IMR-90 (cell line): ENCODE measurements at regions not wholly inside any gene's neighbourhood (a gene's known extent, or its start where the extent isn't known, plus 50 kb on each side); places are given as distances from the start of the nearest gene placed in this dataset.

Experiments
- ATAC-seq: fragments of 200-7000 bp; cut with Tn5 transposase; 2 replicates; pipeline ENCODE4 v1.9.1; 2020; ENCODE audit warnings: low read depth, mild to moderate bottlenecking, moderate library complexity
- BruUV-seq: library from RNA; stranded (reverse); fragments of 400-500 nt; replicated peaks from 2 replicates; lab custom pipeline; 2021; lab: Mats Ljungman, UMichigan
- CTCF ChIA-PET: fragments of 300-600 bp; formaldehyde crosslinking; extraction: SDS; loops from one replicate; lab custom pipeline; 2021; ENCODE audit warnings: antibody characterized with exemption; lab: Yijun Ruan, JAX
- POLR2A ChIA-PET: fragments of 300-600 bp; sonication (Branson Sonifier 250); formaldehyde crosslinking; loops from one replicate; lab custom pipeline; 2022; ENCODE audit warnings: antibody characterized with exemption; ENCODE audit not compliant: unreplicated experiment; lab: Charles Lee
- DNase-seq: peaks from one replicate; pipeline ENCODE4 v3.0.0; 2013
- H2AFZ ChIP-seq: replicated peaks from 2 replicates; pipeline ENCODE3; 2013; ENCODE audit warnings: low read length, mild to moderate bottlenecking; ENCODE audit not compliant: poor library complexity
- H2AK5ac ChIP-seq: 2 replicates; pipeline ENCODE4 v1.6.1; 2013; ENCODE audit warnings: low read depth, low read length, inconsistent platforms
- H2AK9ac ChIP-seq: replicated peaks from 2 replicates; pipeline ENCODE3; 2013; ENCODE audit warnings: mild to moderate bottlenecking, low read depth, low read length, moderate library complexity; ENCODE audit not compliant: poor library complexity
- H2BK120ac ChIP-seq: 2 replicates; pipeline ENCODE4 v1.6.1; 2013; ENCODE audit warnings: low read depth, low read length, inconsistent platforms
- H2BK15ac ChIP-seq: 3 replicates; pipeline ENCODE4 v1.6.1; 2013; ENCODE audit warnings: low read depth, low read length, inconsistent platforms
- H2BK20ac ChIP-seq: 2 replicates; pipeline ENCODE4 v1.6.1; 2013; ENCODE audit warnings: low read depth, mild to moderate bottlenecking, inconsistent platforms, low read length, moderate library complexity
- H2BK5ac ChIP-seq: 2 replicates; pipeline ENCODE4 v1.6.1; 2013; ENCODE audit warnings: mild to moderate bottlenecking, low read depth, low read length, inconsistent platforms; ENCODE audit not compliant: poor library complexity, severe bottlenecking
- H3K14ac ChIP-seq: replicated peaks from 2 replicates; pipeline ENCODE4 v1.6.1; 2013; ENCODE audit warnings: low read depth, low read length, inconsistent platforms
- H3K18ac ChIP-seq: 2 replicates; pipeline ENCODE4 v1.6.1; 2013; ENCODE audit warnings: low read depth, low read length, control low read depth
- H3K23ac ChIP-seq: 2 replicates; pipeline ENCODE4 v1.6.1; 2013; ENCODE audit warnings: low read depth, low read length, inconsistent platforms
- H3K27ac ChIP-seq: 2 replicates; pipeline ENCODE4 v1.5.1; 2013; ENCODE audit warnings: mild to moderate bottlenecking, control low read depth, low read length; ENCODE audit not compliant: insufficient read depth
- H3K27me3 ChIP-seq: 2 replicates; pipeline ENCODE4 v1.6.1; 2013; ENCODE audit warnings: low read length; ENCODE audit not compliant: control insufficient read depth, insufficient read depth
- H3K36me3 ChIP-seq: 2 replicates; pipeline ENCODE4 v1.6.1; 2013; ENCODE audit warnings: low read length, mixed read lengths; ENCODE audit not compliant: control insufficient read depth, insufficient read depth
- H3K4ac ChIP-seq: 2 replicates; pipeline ENCODE4 v1.6.1; 2013; ENCODE audit warnings: low read depth, low read length, inconsistent platforms
- H3K4me1 ChIP-seq: 2 replicates; pipeline ENCODE4 v1.6.1; 2013; ENCODE audit warnings: low read length, mixed read lengths; ENCODE audit not compliant: control insufficient read depth, insufficient read depth
- H3K4me2 ChIP-seq: 2 replicates; pipeline ENCODE4 v1.6.1; 2013; ENCODE audit warnings: low read depth, mild to moderate bottlenecking, control low read depth, low read length, moderate library complexity
- H3K4me3 ChIP-seq: 2 replicates; pipeline ENCODE4 v1.5.1; 2013; ENCODE audit warnings: low read depth, mild to moderate bottlenecking, control low read depth, low read length, moderate library complexity; ENCODE audit not compliant: insufficient read depth
- H3K56ac ChIP-seq: 2 replicates; pipeline ENCODE4 v1.6.1; 2013; ENCODE audit warnings: low read length, inconsistent platforms; ENCODE audit not compliant: insufficient read depth; ENCODE audit errors: extremely low read depth
- H3K79me1 ChIP-seq, 2 experiments: 2 replicates each; pipeline ENCODE4 v1.6.1; 2013; ENCODE audit warnings: low read length in 2 of 2, inconsistent platforms in 1 of 2, low read depth in 1 of 2
- H3K9ac ChIP-seq: 2 replicates; pipeline ENCODE4 v1.6.1; 2013; ENCODE audit warnings: low read depth, low read length, control low read depth
- H3K9me1 ChIP-seq: 2 replicates; pipeline ENCODE4 v1.6.1; 2013; ENCODE audit warnings: low read length, inconsistent platforms; ENCODE audit not compliant: insufficient read depth
- H3K9me3 ChIP-seq: 2 replicates; pipeline ENCODE4 v1.6.1; 2013; ENCODE audit warnings: low read length; ENCODE audit not compliant: control insufficient read depth, insufficient read depth
- H4K20me1 ChIP-seq: 2 replicates; pipeline ENCODE4 v1.6.1; 2013; ENCODE audit warnings: low read length, inconsistent platforms; ENCODE audit not compliant: insufficient read depth
- H4K5ac ChIP-seq: 2 replicates; pipeline ENCODE4 v1.6.1; 2013; ENCODE audit warnings: mild to moderate bottlenecking, low read depth, low read length, control low read depth
- H4K8ac ChIP-seq, 2 experiments: 2 replicates each; pipeline ENCODE4 v1.6.1; 2013; ENCODE audit warnings: low read depth in 2 of 2, low read length in 2 of 2, control low read depth in 1 of 2, inconsistent platforms in 1 of 2
- H4K91ac ChIP-seq: 2 replicates; pipeline ENCODE4 v1.6.1; 2013; ENCODE audit warnings: low read depth, low read length, inconsistent platforms; ENCODE audit not compliant: insufficient read depth
- BHLHE40 ChIP-seq: fragments of 150-350 bp; IDR thresholded peaks from 2 replicates; pipeline ENCODE4 v1.6.1; 2016; ENCODE audit warnings: mild to moderate bottlenecking, low read depth, low read length
- CEBPB ChIP-seq: IDR thresholded peaks from 2 replicates; pipeline ENCODE4 v1.6.1; 2012; ENCODE audit warnings: low read depth, low read length, improper control_type of control experiment
- CHD1 ChIP-seq: IDR thresholded peaks from 2 replicates; pipeline ENCODE4 v1.6.1; 2012; ENCODE audit warnings: low read depth, low read length, improper control_type of control experiment
- CTCF ChIP-seq: conservative IDR thresholded peaks from 2 replicates; pipeline ENCODE4 v1.5.1; 2012; ENCODE audit warnings: mild to moderate bottlenecking, low read depth, low read length, improper control_type of control experiment
- ELK1 ChIP-seq: fragments of 150-350 bp; IDR thresholded peaks from 2 replicates; pipeline ENCODE4 v1.6.1; 2016; ENCODE audit warnings: low read depth, mild to moderate bottlenecking, low read length, moderate library complexity, borderline replicate concordance
- FOS ChIP-seq: fragments of 150-350 bp; IDR thresholded peaks from 2 replicates; pipeline ENCODE4 v1.6.1; 2016; ENCODE audit warnings: low read depth, low read length
- MAFK ChIP-seq: IDR thresholded peaks from 2 replicates; pipeline ENCODE4 v1.6.1; 2012; ENCODE audit warnings: low read depth, low read length, improper control_type of control experiment
- MAZ ChIP-seq: IDR thresholded peaks from 2 replicates; pipeline ENCODE4 v1.6.1; 2012; ENCODE audit warnings: low read depth, mild to moderate bottlenecking, low read length, improper control_type of control experiment, moderate library complexity, borderline replicate concordance
- MXI1 ChIP-seq: IDR thresholded peaks from 2 replicates; pipeline ENCODE4 v1.6.1; 2012; ENCODE audit warnings: low read depth, mild to moderate bottlenecking, low read length, moderate library complexity, borderline replicate concordance
- NFE2L2 ChIP-seq: fragments of 150-350 bp; IDR thresholded peaks from 2 replicates; pipeline ENCODE4 v1.6.1; 2016; ENCODE audit warnings: low read depth, mild to moderate bottlenecking, low read length
- POLR2A ChIP-seq: IDR thresholded peaks from 2 replicates; pipeline ENCODE4 v1.6.1; 2012; ENCODE audit warnings: mild to moderate bottlenecking, low read depth, low read length
- RAD21 ChIP-seq: IDR thresholded peaks from 2 replicates; pipeline ENCODE4 v1.6.1; 2012; ENCODE audit warnings: low read length, improper control_type of control experiment
- RCOR1 ChIP-seq: IDR thresholded peaks from 2 replicates; pipeline ENCODE4 v1.6.1; 2012; ENCODE audit warnings: mild to moderate bottlenecking, low read length, improper control_type of control experiment; ENCODE audit not compliant: insufficient replicate concordance
- RFX5 ChIP-seq: IDR thresholded peaks from 2 replicates; pipeline ENCODE4 v1.8.0; 2012; ENCODE audit warnings: low read depth, mild to moderate bottlenecking, low read length, moderate library complexity
- SMC3 ChIP-seq: fragments of 150-350 bp; IDR thresholded peaks from 2 replicates; pipeline ENCODE4 v1.6.1; 2016; ENCODE audit warnings: low read depth, mild to moderate bottlenecking, antibody characterized with exemption, low read length, moderate library complexity
- USF2 ChIP-seq: fragments of 150-350 bp; IDR thresholded peaks from 2 replicates; pipeline ENCODE4 v1.6.1; 2017; ENCODE audit warnings: mild to moderate bottlenecking, antibody characterized with exemption, low read length, low read depth
- dilution Hi-C: fragments of 300-500 bp; cut with HindIII; formaldehyde crosslinking; loops from one replicate; pipeline ENCODE4 v1.14.3; 2018; ENCODE audit warnings: low sequenced_read_pairs; ENCODE audit not compliant: unreplicated experiment
- in situ Hi-C: fragments of 300-500 bp; cut with MboI; formaldehyde crosslinking; loops from 3 replicates; pipeline ENCODE4 v1.14.3; 2019; ENCODE audit warnings: low sequenced_read_pairs, inconsistent platforms, mixed read lengths
- intact Hi-C: fragments of 100-400 bp; cut with micrococcal nuclease; formaldehyde crosslinking; loops from 2 replicates; pipeline ENCODE4 v1.10.0; 2022

- Histone ChIP-seq H3K23ac (no peak overlapping the region), H3K27ac (no peak overlapping the region), H3K56ac (no peak overlapping the region), H4K20me1 (no peaks in the 10 kb centered on the region), H3K79me1 (no peaks in the 10 kb centered on the region), H3K36me3 (no peaks in the 10 kb centered on the region), H4K8ac (no peak overlapping the region), H3K4me2 (no peak overlapping the region), H3K4me3 (no peak overlapping the region), H3K9me3 (peaks cover 3% of the 10 kb centered on the region; the same call in 1 of the 2 replicates), H3K9ac (no peak overlapping the region), H3K27me3 (no peaks in the 10 kb centered on the region), H3K18ac (no peak overlapping the region), H3K14ac (no peak overlapping the region), H4K91ac (no peak overlapping the region), H2BK5ac (no peak overlapping the region), H2BK20ac (no peak overlapping the region), H2BK15ac (no peak overlapping the region), H3K4me1 (no peaks in the 10 kb centered on the region), H2AK5ac (no peak overlapping the region), H4K5ac (no peak overlapping the region), H3K9me1 (no peaks in the 10 kb centered on the region), H2AK9ac (no peak overlapping the region), H3K4ac (no peak overlapping the region), H2AFZ (no peak overlapping the region), H2BK120ac (no peak overlapping the region)
- BruUV-seq, result no TSS peak
- in situ Hi-C loops, result no loop called here
- ChIA-PET CTCF (no interaction called here), POLR2A (no interaction called here)
- no peak for ATAC-seq
- no peak for TF ChIP-seq SMC3
- TF ChIP-seq ELK1, result no peak
- TF ChIP-seq USF2, result no peak
- TF ChIP-seq FOS, result no peak
- TF ChIP-seq POLR2A, result no peak
- TF ChIP-seq CTCF, result no peak
- no peak for TF ChIP-seq CHD1
- no peak for TF ChIP-seq RCOR1
- TF ChIP-seq MAFK, result no peak
- TF ChIP-seq RFX5, result no peak
- TF ChIP-seq NFE2L2, result no peak
- no peak for TF ChIP-seq CEBPB
- TF ChIP-seq MAZ, result no peak
- no peak for TF ChIP-seq BHLHE40
- no peak for TF ChIP-seq RAD21
- no peak for TF ChIP-seq MXI1
- DNase-seq, result no peak
- intact Hi-C loops, result no loop called here
- dilution Hi-C loops, result no loop called here
Observed at GRCh38 chr2:194819367-194819766, 837.7 kb upstream of the SLC39A10 start.
